ENCODE measurements at regions not wholly inside any gene's neighbourhood (a gene's known extent, or its start where the extent isn't known, plus 50 kb on each side); places are given as distances from the start of the nearest gene placed in this dataset.

DNA sequence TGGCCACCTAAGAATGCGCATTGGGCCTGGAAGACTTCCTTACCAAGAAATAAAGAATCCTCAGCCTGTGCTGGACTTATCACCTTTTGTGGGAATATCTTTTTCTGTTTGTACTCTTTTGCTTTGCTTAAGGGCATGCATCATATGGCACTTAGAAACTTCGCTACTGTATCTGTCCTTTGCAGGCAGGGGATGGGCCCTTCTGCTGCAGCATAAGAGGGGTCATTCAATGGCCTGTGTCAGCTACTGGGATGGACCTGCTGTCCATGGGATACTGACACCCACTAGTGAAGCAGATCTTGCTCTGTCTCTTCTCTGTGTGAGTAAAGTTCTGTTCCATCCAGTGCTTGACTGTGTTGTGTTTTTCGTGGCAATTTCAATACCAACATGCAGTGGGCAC is 239.0 kb upstream of the JUN start:
- no peak for DNase-seq (ENCODE audit: low read depth)

DNA sequence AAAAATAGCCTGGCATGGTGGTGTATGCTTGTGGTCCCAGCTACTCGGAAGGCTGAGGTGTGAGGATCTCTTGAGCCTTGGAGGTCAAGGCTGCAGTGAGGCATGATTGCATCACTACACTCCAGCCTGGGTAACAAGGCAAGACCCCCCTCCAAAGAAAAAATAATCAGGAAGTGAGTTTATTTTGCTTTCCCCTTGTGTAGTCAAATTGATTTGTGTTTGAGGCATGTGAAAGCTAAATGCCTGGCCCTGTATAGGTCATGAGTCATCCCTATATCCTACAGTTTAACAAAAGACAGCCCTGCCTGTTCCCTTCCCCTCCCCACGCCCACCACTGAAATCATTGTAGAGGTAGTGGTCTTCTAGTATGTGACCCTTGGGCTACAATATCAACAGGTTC is 241.4 kb upstream of the JUN start:
- peak; percentile 67 for DNase-seq (ENCODE audit: low read depth)

DNA sequence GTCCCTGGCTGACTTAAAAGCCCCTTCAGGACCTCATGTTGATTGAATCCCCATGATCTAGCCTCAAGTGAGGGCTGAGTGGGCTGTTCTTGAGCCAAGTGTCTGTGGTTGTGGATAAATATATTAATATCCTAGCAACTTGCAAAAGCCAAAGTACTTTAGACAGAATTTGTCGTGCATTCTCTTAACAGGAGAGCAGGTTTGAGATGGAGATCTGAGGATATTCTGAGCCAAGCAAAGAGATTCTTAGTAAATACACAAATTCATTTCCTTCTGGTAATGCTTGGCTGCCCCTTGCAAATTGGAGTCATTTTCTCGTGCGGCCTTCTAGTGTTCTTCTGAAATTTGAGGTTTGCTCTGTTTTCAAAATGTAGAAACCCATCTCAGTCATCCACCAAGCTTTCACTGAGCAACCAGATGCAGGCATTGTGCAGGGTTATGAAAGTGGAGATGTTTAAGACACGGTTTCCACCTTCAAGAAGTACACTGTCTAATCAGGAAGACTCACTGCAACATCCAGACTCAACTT is 242.1 kb upstream of the JUN start:
- DNase-seq (ENCODE audit: low read depth), result peak; percentile 54

DNA sequence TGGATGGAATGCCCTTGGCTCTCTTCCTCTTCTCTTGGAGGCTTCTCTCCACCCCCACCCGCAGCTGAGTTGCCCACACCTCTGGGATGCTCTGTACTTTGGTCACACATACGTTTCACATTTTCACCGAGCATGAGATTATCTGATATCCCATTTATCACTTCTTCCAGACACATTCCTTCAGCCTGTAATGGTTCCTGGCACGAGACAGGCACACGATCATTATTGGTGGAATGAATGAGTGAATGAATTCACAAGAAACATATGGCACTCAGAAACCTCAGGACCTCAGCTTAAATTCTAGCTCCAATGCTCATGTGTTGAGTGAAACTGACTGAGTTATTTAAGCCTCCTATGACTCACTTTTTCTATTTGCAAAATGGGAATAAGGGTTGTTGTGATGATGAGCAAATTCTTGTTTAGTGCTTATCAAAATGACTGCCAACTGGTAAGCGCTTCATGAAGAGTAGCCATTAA is 242.7 kb upstream of the JUN start:
- peak; percentile 66 for DNase-seq (ENCODE audit: low read depth)

DNA sequence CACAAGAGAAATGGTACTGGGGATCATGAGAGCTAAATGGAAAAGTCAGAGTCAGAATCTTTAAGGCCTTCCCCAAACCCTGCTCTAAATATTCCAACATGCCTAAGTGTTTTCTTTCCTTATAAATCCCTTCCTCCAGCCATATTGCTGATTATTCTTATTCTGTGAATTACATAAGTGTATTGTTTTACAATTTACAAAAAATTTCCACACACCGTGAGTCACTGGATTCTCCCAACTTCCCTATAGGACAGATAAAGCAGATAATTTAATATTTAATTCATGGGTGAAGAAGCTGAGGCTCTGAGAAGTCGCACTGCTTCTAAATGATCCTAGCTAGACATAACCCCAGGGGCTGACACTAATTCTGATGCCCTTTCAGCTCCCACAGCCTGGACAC is 243.3 kb upstream of the JUN start:
- DNase-seq (ENCODE audit: low read depth), result no peak

DNA sequence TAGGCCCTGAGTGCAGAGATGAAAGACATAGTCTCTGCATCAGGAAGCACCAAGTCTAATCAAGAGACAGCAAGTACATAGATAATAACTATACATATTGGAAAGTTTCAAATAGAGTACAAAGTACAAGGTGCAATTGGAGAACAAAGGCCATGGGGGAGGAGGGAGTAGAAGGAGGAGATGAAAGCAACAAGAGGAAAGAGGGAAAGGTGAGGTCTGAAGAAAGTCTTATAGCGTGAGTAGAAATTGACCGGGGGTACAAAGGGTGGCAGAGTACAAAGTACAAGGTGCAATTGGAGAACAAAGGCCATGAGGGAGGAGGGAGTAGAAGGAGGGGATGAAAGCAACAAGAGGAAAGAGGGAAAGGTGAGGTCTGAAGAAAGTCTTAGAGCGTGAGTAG is 244.2 kb upstream of the JUN start:
- no peak for DNase-seq (ENCODE audit: low read depth)

DNA sequence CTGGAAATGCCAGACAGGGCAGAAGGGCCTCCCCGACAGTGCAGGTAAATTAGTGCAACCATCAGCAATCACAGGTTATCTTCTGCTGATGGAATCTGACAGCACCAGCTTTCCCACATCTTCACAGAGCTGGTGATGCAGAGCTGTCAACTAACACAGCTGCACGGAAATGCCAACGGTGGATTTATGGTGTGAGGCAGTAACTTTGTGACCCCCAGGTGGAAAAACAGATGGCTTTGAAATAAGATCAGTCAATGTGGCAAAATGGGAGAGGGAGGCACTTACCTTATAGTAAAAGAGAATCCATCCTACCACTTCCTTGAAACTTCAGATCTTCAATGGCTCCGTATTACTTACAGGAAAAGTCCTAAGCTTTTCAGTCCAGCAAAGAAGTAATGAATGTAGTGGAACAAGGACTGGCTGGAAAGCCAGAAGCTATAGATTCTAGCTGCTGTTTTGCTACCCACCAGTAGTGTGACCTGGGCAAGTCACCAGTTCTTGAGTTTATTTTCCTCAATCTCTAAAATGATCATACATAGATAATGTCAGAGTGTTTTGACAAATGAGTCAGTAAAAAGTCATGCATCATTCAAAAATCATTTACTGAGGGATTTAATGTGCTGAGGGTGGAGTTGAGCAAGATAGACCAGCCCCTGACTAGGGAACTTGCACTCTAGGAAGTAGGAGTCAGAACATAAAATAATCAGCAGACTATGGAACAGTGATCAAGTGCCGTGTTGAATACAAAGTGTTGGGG is 245.7 kb upstream of the JUN start:
- peak; percentile 79 for DNase-seq (ENCODE audit: low read depth)

DNA sequence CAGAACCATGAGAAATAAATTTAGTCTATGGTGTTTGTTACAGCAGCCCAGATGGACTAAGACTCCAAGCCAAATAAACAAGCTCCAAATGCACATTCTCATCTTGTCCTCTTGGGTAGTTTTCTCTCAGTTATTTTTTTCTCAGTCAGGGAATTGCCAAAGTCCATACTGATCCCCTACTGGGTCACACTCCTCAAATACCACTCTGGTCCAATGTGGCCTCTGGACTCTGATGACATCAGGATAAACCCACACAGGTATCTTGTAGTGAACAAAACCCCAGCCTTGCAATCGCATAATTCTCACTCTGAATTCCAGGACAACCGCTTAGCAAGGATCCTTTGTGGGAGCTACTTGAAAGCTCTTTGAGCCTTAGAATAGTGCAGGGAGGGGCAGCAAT is 248.4 kb upstream of the JUN start:
- no peak for DNase-seq (ENCODE audit: low read depth)

DNA sequence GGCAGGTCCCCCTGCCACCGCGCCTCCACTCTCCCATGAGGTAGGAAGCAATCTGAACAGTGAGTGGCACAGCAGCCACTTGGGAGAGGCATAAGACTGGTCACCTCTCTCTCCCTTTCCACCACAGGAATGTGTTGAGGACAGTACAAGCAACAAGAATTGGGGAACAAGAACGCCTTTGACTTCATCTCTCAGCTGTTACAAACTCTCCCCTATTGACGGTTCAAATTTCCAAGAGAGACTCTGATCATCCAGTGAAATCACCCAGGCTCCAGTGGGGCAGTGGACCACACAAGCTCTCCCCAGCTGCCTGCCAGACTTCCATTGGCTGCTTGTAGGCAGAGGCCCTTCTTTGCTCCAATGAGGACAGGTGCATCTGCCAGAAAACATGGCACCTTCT is 249.9 kb upstream of the JUN start:
- no peak for DNase-seq (ENCODE audit: low read depth)

DNA sequence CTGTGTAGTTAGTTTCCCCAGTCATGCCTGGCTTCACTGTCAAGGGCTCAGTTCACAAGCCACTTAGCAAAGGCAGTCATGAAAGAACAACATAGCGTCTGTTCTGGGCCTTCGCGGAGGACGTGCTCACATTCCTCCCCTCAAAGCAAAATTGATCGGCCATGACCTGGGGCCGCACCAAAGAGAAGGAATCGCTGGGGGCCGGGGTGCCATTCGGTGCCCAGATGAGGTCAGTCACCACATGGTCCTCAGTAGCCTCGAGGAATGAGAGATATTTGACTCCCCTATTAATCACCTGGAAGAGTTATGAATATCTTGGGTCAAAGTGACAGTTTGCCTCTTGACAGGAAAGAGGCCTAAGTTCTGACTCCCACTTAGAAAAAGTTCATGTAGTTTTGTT is 251.1 kb upstream of the JUN start:
- DNase-seq (ENCODE audit: low read depth), result peak; percentile 51

DNA sequence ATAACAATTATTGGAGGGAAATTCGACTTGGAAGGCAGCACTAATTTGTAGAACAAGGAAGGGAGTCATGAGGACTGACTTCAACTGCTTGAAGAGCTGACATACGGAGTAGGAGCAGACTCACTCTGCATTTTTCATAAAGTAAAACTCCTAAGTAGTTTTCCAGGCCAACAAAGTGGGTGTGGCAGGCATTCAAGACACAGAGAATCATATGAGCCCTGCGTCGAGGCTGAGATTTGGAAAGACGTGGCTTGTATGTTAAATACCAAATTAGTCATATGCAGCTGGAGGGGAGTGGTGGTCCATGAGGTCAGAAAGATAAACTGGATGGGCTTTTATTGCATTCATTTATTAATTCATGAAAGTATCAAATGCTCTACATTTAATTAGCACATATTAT is 255.7 kb upstream of the JUN start:
- DNase-seq (ENCODE audit: low read depth), result no peak

DNA sequence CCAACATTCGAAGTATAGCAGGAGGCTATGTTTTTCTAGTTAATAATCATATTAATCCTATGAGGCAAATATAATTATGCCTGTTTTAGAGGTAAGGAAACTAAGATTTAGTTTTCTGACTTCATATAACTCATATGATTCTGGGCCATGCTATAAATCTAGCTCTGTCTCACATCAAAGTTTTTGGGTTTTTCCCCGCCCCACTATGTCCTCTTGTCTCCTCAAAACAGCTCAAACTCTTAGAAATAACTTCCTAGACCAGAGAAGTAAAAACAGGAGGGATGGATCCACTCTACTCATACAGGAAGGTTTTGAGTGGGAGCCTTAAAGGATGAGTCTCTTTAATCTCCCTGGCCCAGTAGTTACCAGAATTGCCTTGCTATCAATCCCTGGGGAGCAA is 256.4 kb upstream of the FGGY start:
- DNase-seq (ENCODE audit: low read depth), result no peak

DNA sequence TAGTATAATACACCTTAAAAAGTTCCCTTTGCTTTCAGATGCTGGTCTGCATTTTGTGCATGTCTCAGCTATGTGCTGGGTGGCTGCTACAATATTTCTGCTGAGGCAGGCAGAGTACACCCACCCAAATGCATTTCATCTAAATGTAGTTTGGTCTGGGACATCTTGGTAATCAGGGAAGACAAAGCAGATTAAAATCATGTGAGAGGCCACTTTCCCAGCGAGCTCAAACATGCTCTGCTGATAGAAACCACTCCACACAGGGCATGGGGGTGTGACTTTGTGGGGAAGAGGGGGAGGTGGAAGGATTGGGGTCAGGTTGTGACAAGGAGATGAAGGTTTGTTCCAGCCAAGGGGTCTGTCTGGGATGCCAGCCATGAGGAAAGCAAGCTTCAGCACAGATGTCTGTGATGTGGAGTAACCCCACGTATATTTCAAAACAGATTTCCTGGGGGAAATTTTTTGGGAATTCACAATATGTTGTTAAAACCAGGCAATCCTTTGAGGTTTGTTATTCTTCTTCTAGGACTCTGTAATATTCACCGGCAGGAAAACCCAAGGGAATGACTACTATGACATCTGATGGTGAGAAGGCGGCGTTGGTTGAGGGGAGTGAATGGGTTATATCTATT is 255.1 kb upstream of the FGGY start:
- peak; percentile 40 for DNase-seq (ENCODE audit: low read depth)

DNA sequence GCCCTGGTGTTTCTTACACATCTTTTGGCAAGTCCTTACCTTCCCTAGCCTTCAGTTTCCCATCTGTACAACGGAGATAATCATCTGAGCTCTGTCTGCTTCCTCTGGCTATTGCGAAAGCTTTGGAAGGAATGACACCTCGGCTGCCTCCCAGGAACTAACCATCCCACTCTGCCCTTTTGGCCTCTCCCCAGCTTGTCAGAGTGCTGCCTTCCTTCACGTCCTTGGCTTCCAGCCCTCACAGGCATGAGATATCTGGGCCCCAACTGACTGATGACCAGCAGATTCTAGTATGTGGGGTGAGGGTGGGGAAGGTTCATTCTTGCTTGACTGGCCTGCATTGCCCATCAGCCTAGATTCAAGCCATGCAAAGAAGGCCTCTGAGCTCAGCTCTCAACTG is 253.1 kb upstream of the FGGY start:
- DNase-seq (ENCODE audit: low read depth), result peak; percentile 99

DNA sequence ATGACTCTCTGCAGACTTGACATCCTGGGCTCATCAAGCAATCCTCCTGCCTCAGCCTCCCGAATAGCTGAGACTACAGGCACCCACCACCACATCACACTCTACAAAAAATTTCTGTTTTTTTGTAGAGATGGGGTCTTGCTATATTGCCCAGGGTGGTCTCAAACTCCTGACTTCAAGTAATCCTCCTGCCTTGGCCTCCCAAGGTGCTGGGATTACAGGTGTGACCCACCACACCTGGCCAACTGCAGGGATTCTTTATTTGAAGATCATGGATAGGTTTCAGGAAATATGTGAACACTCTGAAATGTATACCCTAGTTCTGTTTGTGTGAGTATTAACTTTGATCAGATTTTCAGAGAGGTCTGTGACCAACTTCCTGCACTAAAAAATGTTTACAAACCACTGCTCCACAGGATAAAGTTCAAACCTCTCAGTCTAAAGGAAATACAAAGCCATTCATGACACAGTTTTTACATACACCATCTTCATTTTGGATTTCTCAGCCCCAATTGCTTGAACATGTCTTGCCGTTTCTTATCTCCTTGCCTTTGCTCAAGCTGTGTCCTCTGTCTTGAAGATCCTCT is 252.3 kb upstream of the FGGY start:
- DNase-seq (ENCODE audit: low read depth), result peak; percentile 43

DNA sequence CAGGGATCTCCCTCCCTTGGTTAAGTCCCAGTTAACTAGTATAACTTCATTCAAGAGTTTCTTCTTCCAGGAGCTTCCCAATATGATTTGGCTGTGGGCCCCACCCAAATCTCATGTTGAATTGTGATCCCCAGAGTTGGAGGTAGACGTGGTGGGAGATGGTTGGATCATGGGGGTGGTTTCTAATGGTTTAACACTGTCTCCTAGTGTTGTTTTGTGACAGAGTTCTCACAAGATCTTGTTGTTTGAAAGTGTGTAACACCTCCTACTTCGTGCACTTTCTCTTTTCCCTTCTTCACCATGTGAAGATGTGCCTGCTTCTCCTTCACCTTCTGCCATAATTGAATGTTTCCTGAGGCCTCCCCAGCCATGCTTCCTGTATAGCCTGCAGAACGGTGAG is 251.8 kb upstream of the FGGY start:
- no peak for DNase-seq (ENCODE audit: low read depth)

DNA sequence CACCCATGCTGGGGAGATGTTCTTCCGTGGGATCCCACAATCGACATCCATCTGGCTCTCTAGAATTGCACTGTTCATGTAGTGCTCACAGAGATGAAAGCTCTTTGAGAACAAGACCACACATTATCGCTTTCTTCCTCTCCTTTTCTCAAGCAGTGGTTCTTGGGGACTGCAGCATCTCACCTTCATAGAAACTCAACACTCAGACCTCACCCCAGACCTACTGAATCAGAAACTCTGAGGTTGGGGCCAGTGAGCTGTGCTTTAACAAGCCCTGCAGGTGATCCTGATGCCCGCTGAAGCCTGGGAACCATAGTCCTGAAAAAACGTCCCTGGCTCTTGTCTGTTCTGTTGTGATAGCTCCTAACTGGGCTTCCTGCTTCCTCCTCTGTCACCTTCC is 251.3 kb upstream of the FGGY start:
- no peak for DNase-seq (ENCODE audit: low read depth)

DNA sequence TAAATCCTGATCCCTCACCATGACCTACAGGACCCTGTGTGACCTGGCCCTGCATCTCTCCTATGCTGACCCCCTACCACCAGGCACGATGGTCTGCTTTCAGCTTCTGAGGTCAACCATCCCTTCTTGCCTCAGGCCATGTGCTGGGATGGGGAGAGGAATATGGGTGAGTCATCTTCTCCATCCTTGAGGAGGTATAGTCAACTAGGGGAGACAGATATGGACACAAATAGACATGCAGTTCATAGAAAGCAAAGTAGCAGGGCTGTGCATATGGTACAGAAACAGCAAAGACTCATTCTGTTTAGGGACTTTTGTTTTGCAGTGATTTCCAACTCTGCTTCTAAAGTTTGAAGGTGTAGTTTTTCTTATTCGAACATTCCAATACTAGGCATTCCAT is 250.8 kb upstream of the FGGY start:
- DNase-seq (ENCODE audit: low read depth), result peak; percentile 89

DNA sequence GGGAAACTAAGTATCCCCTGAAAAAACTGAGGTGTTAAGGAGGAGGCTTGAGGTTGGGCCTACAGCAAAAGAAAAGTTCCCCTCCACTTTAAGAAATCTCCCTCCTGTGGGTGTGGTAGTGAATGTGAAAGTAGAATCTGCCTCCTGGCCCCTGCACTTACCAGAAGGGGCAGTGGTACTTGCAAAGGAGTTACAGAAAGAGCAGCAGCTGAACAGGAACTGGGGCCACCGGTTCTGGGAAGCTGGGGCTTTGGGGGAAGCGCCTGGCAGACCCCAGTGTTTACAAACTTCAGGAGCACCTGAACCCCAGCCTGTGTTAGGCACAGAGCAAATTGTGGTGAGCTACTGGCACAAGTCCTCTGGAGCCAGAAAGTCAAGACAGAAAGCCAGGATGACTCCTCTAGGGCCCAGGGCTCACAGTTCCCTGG is 250.2 kb upstream of the FGGY start:
- DNase-seq (ENCODE audit: low read depth), result peak; percentile 30

DNA sequence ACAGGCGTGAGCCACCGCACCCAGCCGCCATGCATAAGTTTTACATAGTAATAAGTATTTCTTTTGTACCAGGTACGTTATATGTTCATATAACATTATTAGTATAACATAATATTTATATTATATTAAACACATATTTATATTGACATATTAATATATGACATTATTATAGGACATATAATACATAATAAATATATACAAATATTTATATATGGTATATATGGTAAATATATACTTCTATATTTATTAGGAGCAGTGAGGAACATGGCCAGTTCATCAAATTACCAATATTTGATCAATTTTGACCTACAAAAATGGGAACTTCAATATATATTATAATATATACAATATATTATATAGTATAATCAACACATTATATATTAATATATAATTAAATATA is 245.9 kb upstream of the FGGY start:
- no peak for DNase-seq (ENCODE audit: low read depth)

DNA sequence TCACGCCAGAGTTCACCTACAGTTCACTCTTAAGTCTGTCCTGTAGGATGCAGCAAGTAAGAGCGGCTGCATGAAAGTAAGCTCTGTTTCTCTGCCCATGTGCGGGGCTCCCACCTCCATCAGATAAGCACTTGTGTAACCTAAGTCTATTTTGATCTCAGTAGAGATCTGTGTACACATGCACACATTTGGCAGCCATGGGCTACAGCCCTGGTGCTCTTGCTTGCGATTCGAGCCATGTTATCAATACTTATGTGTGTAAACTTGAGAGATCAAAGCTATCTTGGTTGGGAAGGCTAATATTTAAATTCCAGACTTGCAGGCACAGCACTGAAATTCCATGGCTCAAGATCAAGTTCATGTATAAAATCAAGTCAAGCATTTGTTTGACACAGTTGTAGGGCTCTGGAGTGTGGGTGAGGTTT is 244.7 kb upstream of the FGGY start:
- no peak for DNase-seq (ENCODE audit: low read depth)

DNA sequence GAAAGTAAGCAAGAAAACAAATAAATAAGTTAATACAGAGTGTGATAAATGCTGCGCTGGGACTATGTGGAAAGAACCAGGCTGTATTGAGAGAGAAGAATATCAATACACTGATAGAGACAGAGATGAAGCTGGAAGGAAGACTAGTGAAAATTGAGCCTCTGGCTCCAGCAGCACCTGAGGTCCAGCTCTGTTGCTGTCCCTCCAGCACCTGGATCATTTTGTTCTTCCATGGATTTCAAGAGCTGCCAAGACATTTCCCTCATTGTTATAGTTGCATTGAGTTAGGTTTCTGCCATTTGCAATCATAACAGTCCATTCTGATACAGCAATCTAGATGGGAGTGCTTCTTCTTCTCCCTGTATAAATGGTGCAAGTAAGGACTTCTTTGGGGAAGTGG is 242.7 kb upstream of the FGGY start:
- no peak for DNase-seq (ENCODE audit: low read depth)
